ENCODE measurements at regions not wholly inside any gene's neighbourhood (a gene's known extent, or its start where the extent isn't known, plus 50 kb on each side); places are given as distances from the start of the nearest gene placed in this dataset.

DNA sequence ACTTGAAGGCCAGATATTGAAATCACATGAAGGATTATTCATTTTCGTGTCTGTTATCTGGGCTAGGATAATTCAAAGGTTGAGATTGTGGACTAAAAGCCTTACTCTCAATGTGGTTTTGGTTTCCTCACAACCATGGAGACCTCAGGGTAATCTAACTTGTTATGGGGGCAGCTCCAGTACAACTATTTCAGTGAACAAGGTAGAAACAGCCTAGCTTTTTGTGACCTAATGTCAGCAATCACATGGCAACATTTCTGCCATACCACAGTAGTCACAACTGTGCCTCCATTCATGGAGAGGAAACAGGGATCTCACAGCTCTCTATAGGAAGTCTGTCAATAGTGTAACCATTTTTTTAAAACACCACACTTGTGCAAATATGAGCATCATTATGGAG, 62.4 kb upstream of the RARB start:
- H3K9me3 Mint-ChIP-seq: peaks cover 4 to 20% (median 9%) of the 10 kb centered on the region in 7 donors

DNA sequence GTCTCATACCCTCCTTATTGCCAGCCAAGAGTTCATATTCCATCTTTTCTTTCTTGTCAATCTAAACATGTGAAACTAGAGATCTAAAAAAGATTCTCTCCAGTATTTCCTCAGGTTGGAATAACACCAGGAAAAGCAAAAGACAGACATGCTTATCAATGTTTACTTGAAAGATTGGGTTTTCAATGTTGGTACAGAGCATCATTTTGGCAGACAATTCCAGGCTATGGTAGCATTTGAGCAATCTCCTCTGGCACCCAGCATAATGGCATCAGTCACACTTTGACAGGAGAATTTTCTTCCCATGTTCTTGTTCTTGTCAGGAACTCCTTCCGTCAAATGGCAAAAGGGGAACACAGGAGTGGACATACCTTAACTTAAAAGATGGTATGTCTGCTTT, 61.0 kb upstream of the RARB start:
- Mint-ChIP-seq H3K27me3 (ENCODE audit: low read depth in 3 of 3) (no peaks in the 10 kb centered on the region), H3K36me3 (no peaks in the 10 kb centered on the region), H3K9me3 (peaks cover 2 to 20% (median 6%) of the 10 kb centered on the region in 7 donors), H3K4me3 (no peak overlapping the region), H3K27ac (no peak overlapping the region), H3K4me1 (no peaks in the 10 kb centered on the region)
- no peak for DNase-seq
- Histone ChIP-seq H3K27ac (ENCODE audit: low read depth in 1 of 2, low read length in 2 of 2) (no peak overlapping the region), H3K4me1 (ENCODE audit: control insufficient read depth in 1 of 2, insufficient read depth in 2 of 2, low read length in 2 of 2) (no peaks in the 10 kb centered on the region), H3K36me3 (replicated peaks in 1 of 2; ENCODE audit: control insufficient read depth in 1 of 2, insufficient read depth in 2 of 2, low read length in 2 of 2) (no peaks in the 10 kb centered on the region), H3K9ac (ENCODE audit: insufficient read depth, low read length, poor library complexity, severe bottlenecking) (no peak overlapping the region), H2AFZ (ENCODE audit: insufficient read depth, low read depth, low read length, poor library complexity, severe bottlenecking) (no peak overlapping the region), H3K4me2 (replicated peaks; ENCODE audit: extremely low read depth, low read length, poor library complexity, severe bottlenecking) (no peak overlapping the region), H3K9me3 (replicated peaks in 1 of 2; ENCODE audit: control insufficient read depth in 1 of 2, insufficient read depth in 1 of 2, low read length in 2 of 2) (peaks cover 0 to 8% of the 10 kb centered on the region in 2 donors), H4K20me1 (ENCODE audit: insufficient read depth, low read length) (no peaks in the 10 kb centered on the region), H3K4me3 (replicated peaks in 1 of 3; ENCODE audit: low read depth in 2 of 3, low read length in 3 of 3) (no peak overlapping the region), H3K27me3 (ENCODE audit: control insufficient read depth in 2 of 2, insufficient read depth in 2 of 2, low read length in 2 of 2) (no peaks in the 10 kb centered on the region), H3K79me2 (ENCODE audit: insufficient read depth, low read length) (no peaks in the 10 kb centered on the region)
- WGBS (ENCODE audit: insufficient coverage): no CpG with 5 or more reads among the region's 1 CpG
- intact Hi-C loops (cut with micrococcal nuclease): no loop called here
- TF ChIP-seq, protein P1, sequence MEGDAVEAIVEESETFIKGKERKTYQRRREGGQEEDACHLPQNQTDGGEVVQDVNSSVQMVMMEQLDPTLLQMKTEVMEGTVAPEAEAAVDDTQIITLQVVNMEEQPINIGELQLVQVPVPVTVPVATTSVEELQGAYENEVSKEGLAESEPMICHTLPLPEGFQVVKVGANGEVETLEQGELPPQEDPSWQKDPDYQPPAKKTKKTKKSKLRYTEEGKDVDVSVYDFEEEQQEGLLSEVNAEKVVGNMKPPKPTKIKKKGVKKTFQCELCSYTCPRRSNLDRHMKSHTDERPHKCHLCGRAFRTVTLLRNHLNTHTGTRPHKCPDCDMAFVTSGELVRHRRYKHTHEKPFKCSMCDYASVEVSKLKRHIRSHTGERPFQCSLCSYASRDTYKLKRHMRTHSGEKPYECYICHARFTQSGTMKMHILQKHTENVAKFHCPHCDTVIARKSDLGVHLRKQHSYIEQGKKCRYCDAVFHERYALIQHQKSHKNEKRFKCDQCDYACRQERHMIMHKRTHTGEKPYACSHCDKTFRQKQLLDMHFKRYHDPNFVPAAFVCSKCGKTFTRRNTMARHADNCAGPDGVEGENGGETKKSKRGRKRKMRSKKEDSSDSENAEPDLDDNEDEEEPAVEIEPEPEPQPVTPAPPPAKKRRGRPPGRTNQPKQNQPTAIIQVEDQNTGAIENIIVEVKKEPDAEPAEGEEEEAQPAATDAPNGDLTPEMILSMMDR (IDR thresholded peaks at IDR 0.05): no peak

More for the DNA sequence above, 62.4 kb upstream of the RARB start:
- H3K27me3 Mint-ChIP-seq (ENCODE audit: low read depth in 3 of 3): no peaks in the 10 kb centered on the region
- Histone ChIP-seq H3K9ac (ENCODE audit: insufficient read depth, low read length, poor library complexity, severe bottlenecking) (no peak overlapping the region), H3K4me1 (ENCODE audit: control insufficient read depth in 1 of 2, insufficient read depth in 2 of 2, low read length in 2 of 2) (no peaks in the 10 kb centered on the region), H3K4me2 (replicated peaks; ENCODE audit: extremely low read depth, low read length, poor library complexity, severe bottlenecking) (no peak overlapping the region), H3K36me3 (replicated peaks in 1 of 2; ENCODE audit: control insufficient read depth in 1 of 2, insufficient read depth in 2 of 2, low read length in 2 of 2) (no peaks in the 10 kb centered on the region), H3K9me3 (replicated peaks in 1 of 2; ENCODE audit: control insufficient read depth in 1 of 2, insufficient read depth in 1 of 2, low read length in 2 of 2) (peaks cover 5 to 14% of the 10 kb centered on the region in 2 donors), H3K27me3 (ENCODE audit: control insufficient read depth in 2 of 2, insufficient read depth in 2 of 2, low read length in 2 of 2) (no peaks in the 10 kb centered on the region), H3K79me2 (ENCODE audit: insufficient read depth, low read length) (no peaks in the 10 kb centered on the region), H2AFZ (ENCODE audit: insufficient read depth, low read depth, low read length, poor library complexity, severe bottlenecking) (no peak overlapping the region), H4K20me1 (ENCODE audit: insufficient read depth, low read length) (no peaks in the 10 kb centered on the region), H3K4me3 (replicated peaks in 1 of 3; ENCODE audit: low read depth in 2 of 3, low read length in 3 of 3) (no peak overlapping the region), H3K27ac (ENCODE audit: low read depth in 1 of 2, low read length in 2 of 2) (no peak overlapping the region)
- no peaks in the 10 kb centered on the region for H3K4me1 Mint-ChIP-seq
- H3K36me3 Mint-ChIP-seq: no peaks in the 10 kb centered on the region
- DNase-seq: no peak
- no peak overlapping the region for H3K27ac Mint-ChIP-seq
- WGBS (ENCODE audit: insufficient coverage): 100% methylated on average over 1 of the region's 1 CpG
- no peak overlapping the region for H3K4me3 Mint-ChIP-seq
- TF ChIP-seq, protein P1 (IDR thresholded peaks at IDR 0.05): no peak
- intact Hi-C loops (cut with micrococcal nuclease): no loop called here

Data from CD14-positive monocyte (primary cell).